Activated naive CD8-positive, alpha-beta T cell treated with anti-CD3 and anti-CD28 coated beads, Interleukin-2, amount 50 U/mL, for 24 hours (primary cell): ENCODE measurements at regions not wholly inside any gene's neighbourhood (a gene's known extent, or its start where the extent isn't known, plus 50 kb on each side); places are given as distances from the start of the nearest gene placed in this dataset.
"Not testable (repeated sequence)": the region's sequence is repeated elsewhere in the genome, so short reads cannot be mapped to it uniquely, and the experiment has no call there.

Experiments used
- ATAC-seq: fragments of 150-1000 bp; cut with Tn5 transposase; one replicate; pipeline ENCODE4 v1.10.0; 2021
- DNase-seq: peaks from one replicate; pipeline ENCODE4 v3.0.0; 2021
- H3K27ac Mint-ChIP-seq: one replicate; pipeline ENCODE4 v1.8.0; 2021; ENCODE audit warnings: mild to moderate bottlenecking, mixed read lengths
- H3K27me3 Mint-ChIP-seq: one replicate; pipeline ENCODE4 v1.8.0; 2021; ENCODE audit warnings: mixed read lengths
- H3K36me3 Mint-ChIP-seq: one replicate; pipeline ENCODE4 v1.8.0; 2021; ENCODE audit warnings: low read depth, mixed read lengths
- H3K4me1 Mint-ChIP-seq: one replicate; pipeline ENCODE4 v1.8.0; 2021; ENCODE audit warnings: mixed read lengths
- H3K4me3 Mint-ChIP-seq: one replicate; pipeline ENCODE4 v1.8.0; 2021; ENCODE audit warnings: mild to moderate bottlenecking, moderate library complexity, mixed read lengths
- H3K9me3 Mint-ChIP-seq: one replicate; pipeline ENCODE4 v1.8.0; 2021; ENCODE audit warnings: mixed read lengths

DNA sequence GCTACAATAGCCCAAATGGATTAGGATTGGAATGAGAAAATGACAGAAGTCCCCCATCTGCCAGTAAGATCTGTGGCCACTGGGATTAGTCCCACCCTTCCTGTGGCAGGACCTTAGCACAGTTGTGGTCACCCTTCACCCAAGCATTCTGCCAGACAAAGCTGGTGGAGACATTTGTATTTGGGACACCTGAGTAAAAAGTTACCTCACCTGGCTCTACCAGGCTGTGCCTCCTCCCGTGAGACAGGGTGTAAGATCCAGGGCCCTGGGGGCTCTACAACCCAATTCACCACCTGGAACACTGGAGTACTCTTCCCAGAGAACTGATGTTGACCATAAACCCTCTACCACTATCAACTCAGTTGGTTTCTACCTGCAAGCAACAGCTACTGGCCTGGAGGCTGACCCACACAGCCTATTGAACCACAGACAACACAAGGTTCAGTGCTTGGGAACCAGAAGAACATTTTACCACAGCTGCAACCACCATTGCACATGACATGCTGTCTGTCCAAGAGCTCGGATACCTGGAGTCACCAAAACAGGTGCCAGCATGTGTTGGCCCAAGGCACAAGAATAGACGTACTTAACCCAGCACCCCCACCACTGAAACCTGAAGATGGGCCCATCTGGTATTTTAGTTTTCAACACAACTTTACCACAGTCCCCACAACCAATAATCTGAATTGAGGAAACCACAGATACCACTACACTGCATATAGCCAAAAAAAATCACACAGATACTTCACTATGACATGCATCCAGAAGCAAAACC lies 1686.7 kb downstream of the SI start:
- Mint-ChIP-seq H3K4me3 (no peak overlapping the region), H3K27ac (no peak overlapping the region), H3K27me3 (no peaks in the 10 kb centered on the region), H3K9me3 (peaks cover 16% of the 10 kb centered on the region), H3K4me1 (no peaks in the 10 kb centered on the region), H3K36me3 (no peaks in the 10 kb centered on the region)
- ATAC-seq (no peak), DNase-seq (no peak)

DNA sequence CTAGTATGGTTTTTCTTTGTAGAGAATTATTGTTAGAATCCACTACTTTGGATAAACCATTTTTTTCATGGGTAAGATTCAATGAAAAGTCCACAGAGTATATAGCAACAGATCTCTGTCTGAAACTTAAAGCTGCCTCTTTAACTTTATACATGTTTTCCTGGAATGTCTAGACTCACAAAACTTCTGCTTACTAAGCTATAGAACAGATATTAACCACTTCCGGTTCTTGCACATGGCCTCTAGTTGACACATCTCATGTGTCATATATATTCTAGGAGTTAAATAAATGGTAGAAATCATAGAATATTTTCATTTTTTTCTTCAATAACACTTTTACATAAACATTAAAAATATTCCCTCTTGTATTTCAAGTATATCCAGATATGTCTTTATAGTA lies 1693.9 kb downstream of the SI start:
- ATAC-seq: no peak
- H3K9me3 Mint-ChIP-seq: no peaks in the 10 kb centered on the region

DNA sequence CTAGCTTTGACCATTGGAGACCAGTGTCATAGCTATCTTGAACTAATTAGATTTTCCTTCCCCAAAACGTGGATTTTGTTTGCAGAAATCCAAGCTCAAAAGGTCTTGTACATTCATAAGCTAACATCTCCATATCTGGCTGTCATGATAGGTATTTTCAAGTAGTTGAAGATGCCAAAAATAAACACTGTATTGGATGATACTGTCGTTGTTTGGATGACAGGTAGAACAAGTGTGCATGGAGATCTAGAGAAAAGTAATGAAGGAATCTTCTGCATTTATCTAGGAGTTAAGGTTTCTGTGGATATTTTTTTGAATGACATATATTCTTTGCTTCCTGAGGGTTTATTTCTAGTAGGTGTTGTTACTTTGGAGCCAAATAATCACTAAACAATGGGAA lies 1696.1 kb downstream of the SI start:
- no peak overlapping the region for H3K4me3 Mint-ChIP-seq
- H3K36me3 Mint-ChIP-seq: no peaks in the 10 kb centered on the region
- DNase-seq: no peak
- H3K9me3 Mint-ChIP-seq: no peaks in the 10 kb centered on the region
- H3K4me1 Mint-ChIP-seq: no peaks in the 10 kb centered on the region
- ATAC-seq: no peak
- H3K27me3 Mint-ChIP-seq: no peaks in the 10 kb centered on the region
- no peak overlapping the region for H3K27ac Mint-ChIP-seq

More for the DNA sequence above, 1693.9 kb downstream of the SI start:
- no peak for DNase-seq
- H3K36me3 Mint-ChIP-seq: no peaks in the 10 kb centered on the region
- H3K27me3 Mint-ChIP-seq: no peaks in the 10 kb centered on the region
- no peaks in the 10 kb centered on the region for H3K4me1 Mint-ChIP-seq
- no peak overlapping the region for H3K4me3 Mint-ChIP-seq
- no peak overlapping the region for H3K27ac Mint-ChIP-seq

DNA sequence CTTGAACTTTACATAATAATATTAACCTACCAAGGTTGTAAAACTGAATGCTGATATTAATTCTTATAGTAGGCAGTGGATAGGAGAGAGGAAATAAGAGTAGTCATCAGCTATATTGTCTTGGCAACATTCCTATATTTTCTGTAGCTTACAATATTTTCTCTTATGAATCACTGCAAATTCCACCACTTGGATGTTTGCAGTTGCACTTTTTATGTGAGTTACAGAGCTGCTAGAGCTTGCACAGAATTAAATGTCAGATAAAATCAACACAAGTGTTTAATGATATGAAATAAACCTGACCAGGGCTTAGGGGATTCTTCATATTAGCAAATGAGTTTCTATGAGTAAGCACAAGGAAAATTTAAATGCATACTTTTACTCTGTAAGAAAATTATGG lies 1710.1 kb downstream of the SI start:
- Mint-ChIP-seq H3K9me3 (peaks cover 15% of the 10 kb centered on the region), H3K4me3 (no peak overlapping the region), H3K27me3 (no peaks in the 10 kb centered on the region), H3K4me1 (no peaks in the 10 kb centered on the region), H3K36me3 (no peaks in the 10 kb centered on the region), H3K27ac (no peak overlapping the region)
- ATAC-seq: no peak
- DNase-seq: no peak

DNA sequence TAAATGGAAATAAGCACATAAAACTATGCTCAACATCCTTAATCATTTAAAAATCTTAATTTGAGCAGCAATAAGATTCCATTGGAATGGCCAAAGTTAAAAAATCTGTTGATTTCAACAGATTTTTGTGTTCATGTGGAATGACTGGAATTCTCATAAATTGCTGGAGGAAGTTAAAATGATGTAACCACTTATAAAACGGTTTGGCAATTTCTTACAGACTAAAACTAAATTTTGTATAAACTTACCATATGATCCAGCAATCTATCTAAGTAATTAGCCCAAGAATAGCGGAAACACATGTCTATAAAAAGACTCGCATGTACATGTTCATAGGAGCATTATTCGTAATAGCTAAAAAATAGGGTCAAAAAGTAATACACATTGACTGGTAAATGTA lies 1713.6 kb downstream of the SI start:
- peaks cover 9% of the 10 kb centered on the region for H3K9me3 Mint-ChIP-seq
- no peak for DNase-seq
- ATAC-seq: no peak
- no peaks in the 10 kb centered on the region for H3K4me1 Mint-ChIP-seq
- no peaks in the 10 kb centered on the region for H3K27me3 Mint-ChIP-seq
- no peaks in the 10 kb centered on the region for H3K36me3 Mint-ChIP-seq
- H3K4me3 Mint-ChIP-seq: no peak overlapping the region
- H3K27ac Mint-ChIP-seq: no peak overlapping the region

DNA sequence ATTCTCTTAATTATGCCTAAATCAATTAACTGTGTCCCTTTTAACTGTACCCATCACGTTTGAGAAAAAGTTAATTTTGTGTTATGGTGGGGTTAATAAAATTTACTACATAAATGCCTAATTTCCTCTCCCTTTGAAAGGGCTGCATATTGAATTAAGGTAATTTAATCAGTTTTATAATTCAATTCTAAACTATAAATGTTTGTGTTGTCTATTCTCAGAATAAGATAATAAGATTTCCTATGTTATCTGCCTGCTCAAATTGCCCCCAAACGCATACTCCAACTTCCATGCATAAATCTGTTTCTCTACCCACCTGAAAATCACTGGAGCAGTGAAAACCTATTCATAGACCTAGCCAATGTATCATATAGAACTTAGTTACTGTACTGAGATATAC lies 1716.1 kb downstream of the SI start:
- Mint-ChIP-seq H3K9me3 (peaks cover 11% of the 10 kb centered on the region), H3K27ac (no peak overlapping the region), H3K36me3 (no peaks in the 10 kb centered on the region), H3K27me3 (no peaks in the 10 kb centered on the region), H3K4me3 (no peak overlapping the region), H3K4me1 (no peaks in the 10 kb centered on the region)
- ATAC-seq (no peak), DNase-seq (no peak)

DNA sequence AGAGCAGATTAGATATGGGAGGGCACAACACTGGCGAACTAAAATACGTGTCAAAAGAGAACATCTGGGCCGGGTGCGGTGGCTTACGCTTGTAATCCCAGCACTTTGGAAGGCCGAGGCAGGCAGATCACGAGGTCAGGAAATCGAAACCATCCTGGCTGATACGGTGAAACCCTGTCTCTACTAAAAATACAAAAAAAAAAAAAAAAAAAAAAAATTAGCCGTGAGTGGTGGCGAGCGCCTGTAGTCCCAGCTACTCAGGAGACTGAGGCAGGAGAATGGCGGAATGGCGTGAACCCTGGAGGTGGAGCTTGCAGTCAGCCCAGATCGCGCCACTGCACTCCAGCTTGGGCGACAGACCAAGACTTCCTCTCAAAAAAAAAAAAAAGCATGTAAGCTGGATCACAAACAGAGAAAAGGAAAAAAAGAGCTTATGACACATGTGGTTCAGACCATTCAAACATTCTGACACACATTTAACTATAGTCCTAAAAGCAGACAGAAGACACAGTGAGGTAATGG lies 1716.9 kb downstream of the SI start:
- H3K27ac Mint-ChIP-seq, H3K36me3 Mint-ChIP-seq, ATAC-seq, H3K4me3 Mint-ChIP-seq, H3K27me3 Mint-ChIP-seq, DNase-seq, H3K4me1 Mint-ChIP-seq: not testable (repeated sequence)
- H3K9me3 Mint-ChIP-seq: peaks cover 11% of the 10 kb centered on the region

DNA sequence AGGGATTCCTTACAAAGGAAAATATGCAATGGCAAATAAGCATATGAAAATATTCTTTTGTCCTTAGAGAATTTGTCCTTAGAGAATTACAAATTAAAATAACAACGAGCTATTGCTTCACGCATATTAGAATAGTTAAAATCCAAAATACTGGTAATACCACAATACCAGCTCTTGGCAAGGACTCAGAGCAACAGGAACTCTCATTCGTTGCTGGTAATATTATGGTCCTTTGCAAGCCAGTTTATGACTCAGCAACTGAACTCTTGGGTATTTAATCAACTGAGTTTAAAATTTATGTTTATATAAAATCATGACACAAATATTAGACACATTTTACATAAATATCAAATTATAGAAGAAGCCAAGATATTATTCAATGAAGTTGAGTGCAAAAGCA lies 1730.4 kb downstream of the SI start:
- H3K4me3 Mint-ChIP-seq: no peak overlapping the region
- ATAC-seq: no peak
- H3K9me3 Mint-ChIP-seq: peaks cover 9% of the 10 kb centered on the region
- H3K4me1 Mint-ChIP-seq: no peaks in the 10 kb centered on the region
- DNase-seq: no peak
- no peak overlapping the region for H3K27ac Mint-ChIP-seq
- H3K27me3 Mint-ChIP-seq: no peaks in the 10 kb centered on the region
- no peaks in the 10 kb centered on the region for H3K36me3 Mint-ChIP-seq

DNA sequence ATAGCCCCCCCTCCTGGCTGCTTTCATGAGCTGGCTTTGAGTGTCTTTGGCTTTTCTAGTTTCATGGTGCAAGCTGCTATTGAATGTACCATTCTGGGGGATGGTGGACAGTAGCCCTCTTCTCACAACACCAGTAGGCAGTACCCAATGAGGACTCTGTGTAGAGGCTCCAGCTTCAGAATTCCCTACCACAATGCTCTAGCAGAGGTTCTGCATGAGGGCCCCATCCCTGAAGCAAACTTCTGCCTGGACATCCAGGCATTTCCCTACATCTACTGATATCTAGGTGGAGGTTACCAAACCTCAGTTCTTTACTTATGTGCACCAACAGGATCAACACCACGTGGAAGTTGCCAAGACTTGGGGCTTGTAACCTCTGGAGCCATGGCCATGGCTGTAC lies 1742.9 kb downstream of the SI start:
- Mint-ChIP-seq H3K36me3 (no peaks in the 10 kb centered on the region), H3K27me3 (no peaks in the 10 kb centered on the region), H3K4me3 (no peak overlapping the region), H3K27ac (no peak overlapping the region), H3K9me3 (peaks cover 15% of the 10 kb centered on the region), H3K4me1 (no peaks in the 10 kb centered on the region)
- DNase-seq (no peak), ATAC-seq (no peak)

DNA sequence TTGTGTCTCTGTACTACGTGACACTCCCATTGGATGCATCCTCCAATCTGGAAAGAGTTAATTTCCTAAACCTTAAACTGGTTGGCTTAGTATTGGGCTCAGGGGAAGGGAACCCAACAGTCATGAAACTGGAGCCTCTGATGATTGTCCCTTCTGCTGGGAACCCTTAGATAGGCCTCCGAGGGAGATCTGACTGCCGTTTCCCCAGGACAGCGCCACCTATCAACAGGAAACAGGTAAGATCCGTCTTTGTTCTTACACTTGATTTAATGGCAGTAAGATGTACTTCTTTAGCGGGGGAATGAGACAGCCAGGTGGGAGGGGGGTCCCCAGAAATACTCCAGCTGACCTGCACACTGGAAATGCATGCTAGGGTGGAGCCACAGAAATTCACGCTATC lies 1749.6 kb downstream of the SI start:
- ATAC-seq: no peak
- no peak overlapping the region for H3K4me3 Mint-ChIP-seq
- no peak overlapping the region for H3K27ac Mint-ChIP-seq
- H3K4me1 Mint-ChIP-seq: no peaks in the 10 kb centered on the region
- peaks cover 17% of the 10 kb centered on the region for H3K9me3 Mint-ChIP-seq
- DNase-seq: no peak
- no peaks in the 10 kb centered on the region for H3K36me3 Mint-ChIP-seq
- no peaks in the 10 kb centered on the region for H3K27me3 Mint-ChIP-seq

DNA sequence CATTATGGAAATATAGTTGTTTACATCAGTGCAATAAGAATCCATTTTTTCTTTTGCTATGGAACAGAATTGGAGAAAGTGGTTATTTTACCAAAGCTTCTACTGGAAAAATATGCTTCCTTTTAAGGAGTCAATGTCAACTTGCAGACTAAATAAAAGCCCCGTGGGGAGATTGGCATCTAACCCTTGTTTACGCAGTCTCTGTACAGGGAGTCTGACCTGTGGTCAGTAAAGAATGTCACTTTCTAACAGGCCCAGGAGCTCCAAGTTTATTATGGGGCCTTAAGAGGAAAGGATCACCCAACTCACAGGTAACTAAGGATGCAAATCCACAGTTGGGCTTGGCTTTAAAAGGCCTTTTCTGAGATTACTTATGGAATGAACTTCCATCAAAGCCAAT lies 1751.2 kb downstream of the SI start:
- H3K9me3 Mint-ChIP-seq: peaks cover 19% of the 10 kb centered on the region
- no peak overlapping the region for H3K27ac Mint-ChIP-seq
- no peaks in the 10 kb centered on the region for H3K27me3 Mint-ChIP-seq
- H3K4me1 Mint-ChIP-seq: no peaks in the 10 kb centered on the region
- H3K36me3 Mint-ChIP-seq: no peaks in the 10 kb centered on the region
- H3K4me3 Mint-ChIP-seq: no peak overlapping the region
- DNase-seq (no peak), ATAC-seq (no peak)

DNA sequence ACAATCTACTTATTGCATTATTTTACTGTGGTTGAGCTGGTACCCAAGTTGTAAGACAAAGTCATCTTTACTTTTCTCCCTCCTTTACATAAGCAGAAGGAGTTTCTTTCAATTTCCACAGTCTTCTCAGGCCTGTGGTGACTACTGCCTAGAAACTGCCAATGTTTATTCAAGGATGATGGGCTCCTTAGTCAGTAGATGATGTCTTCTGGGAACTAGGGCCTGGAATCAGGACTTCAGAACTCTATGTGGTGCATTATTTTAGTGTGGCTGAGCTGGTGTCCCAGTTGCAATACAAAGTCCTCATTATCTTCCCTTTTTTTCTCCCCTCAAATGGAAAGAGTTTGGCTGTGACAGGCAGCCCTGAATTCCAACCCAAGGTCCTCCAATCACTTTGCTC lies 1762.5 kb downstream of the SI start:
- Mint-ChIP-seq H3K4me3 (no peak overlapping the region), H3K9me3 (peaks cover 8% of the 10 kb centered on the region), H3K27ac (no peak overlapping the region), H3K36me3 (no peaks in the 10 kb centered on the region), H3K27me3 (no peaks in the 10 kb centered on the region), H3K4me1 (no peaks in the 10 kb centered on the region)
- ATAC-seq (no peak), DNase-seq (no peak)

DNA sequence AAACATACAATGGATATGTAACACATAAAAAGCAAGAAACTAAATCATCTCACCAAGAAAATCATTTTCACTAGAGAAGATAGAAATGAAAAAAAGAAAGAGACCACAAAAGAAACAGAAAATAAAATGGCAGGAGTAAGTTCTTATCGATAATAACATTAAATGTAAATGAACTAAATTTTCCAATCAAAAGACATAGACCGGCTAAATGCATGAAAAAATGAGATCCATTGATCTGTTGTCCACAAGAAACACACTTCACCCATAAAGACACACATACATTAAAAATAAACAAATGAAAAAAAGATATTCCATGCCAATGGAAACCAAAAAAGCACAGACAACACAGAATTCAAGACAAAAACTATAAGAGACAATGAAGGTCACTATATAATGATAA lies 1771.9 kb downstream of the SI start:
- Mint-ChIP-seq H3K4me1 (no peaks in the 10 kb centered on the region), H3K36me3 (no peaks in the 10 kb centered on the region), H3K9me3 (peaks cover 41% of the 10 kb centered on the region), H3K27me3 (no peaks in the 10 kb centered on the region), H3K27ac (no peak overlapping the region), H3K4me3 (no peak overlapping the region)
- DNase-seq (no peak), ATAC-seq (no peak)

DNA sequence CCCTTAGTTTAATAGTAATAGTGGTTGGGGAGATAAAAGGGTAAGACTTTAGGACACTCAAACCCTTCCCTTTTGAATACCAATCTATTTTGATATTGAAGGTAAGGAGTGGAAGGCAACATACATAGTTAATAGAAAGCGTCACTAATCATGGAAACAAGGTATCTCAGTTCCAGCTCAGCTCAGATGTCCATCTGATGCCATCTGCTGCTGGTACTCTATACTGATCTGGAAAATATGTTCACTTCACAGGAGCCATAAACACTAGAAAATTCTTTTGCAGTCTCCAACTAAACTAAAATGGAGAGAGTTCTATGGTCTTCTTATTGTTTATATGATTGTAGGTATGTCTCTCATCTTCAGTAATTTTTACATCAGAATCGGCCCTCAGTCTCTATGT lies 1777.1 kb downstream of the OTOL1 start:
- Mint-ChIP-seq H3K4me3 (no peak overlapping the region), H3K27me3 (no peaks in the 10 kb centered on the region), H3K9me3 (peaks cover 12% of the 10 kb centered on the region), H3K4me1 (no peaks in the 10 kb centered on the region), H3K27ac (no peak overlapping the region), H3K36me3 (no peaks in the 10 kb centered on the region)
- ATAC-seq (no peak), DNase-seq (no peak)

DNA sequence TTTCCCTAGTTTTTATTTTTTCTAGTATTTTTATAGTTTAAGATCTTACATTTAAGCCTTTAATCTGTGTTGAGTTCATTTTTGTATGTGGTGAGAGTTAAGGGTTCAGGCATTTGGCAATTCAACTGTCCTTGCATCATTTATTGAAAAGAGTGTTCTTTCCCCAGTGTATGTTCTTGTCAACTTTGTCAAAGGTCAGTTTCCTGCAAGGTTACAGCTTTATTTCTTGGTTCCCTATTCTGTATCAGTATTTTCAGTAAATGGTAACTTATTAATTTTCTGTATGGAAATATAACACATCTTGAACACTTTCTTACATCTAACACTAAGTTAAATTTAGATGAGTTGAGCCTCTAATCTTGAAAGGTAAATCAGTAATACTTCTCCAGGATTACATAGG lies 1770.1 kb downstream of the OTOL1 start:
- DNase-seq: no peak
- no peak for ATAC-seq
- H3K4me3 Mint-ChIP-seq: no peak overlapping the region
- peaks cover 25% of the 10 kb centered on the region for H3K9me3 Mint-ChIP-seq
- H3K36me3 Mint-ChIP-seq: no peaks in the 10 kb centered on the region
- no peaks in the 10 kb centered on the region for H3K27me3 Mint-ChIP-seq
- H3K27ac Mint-ChIP-seq: no peak overlapping the region
- no peaks in the 10 kb centered on the region for H3K4me1 Mint-ChIP-seq

DNA sequence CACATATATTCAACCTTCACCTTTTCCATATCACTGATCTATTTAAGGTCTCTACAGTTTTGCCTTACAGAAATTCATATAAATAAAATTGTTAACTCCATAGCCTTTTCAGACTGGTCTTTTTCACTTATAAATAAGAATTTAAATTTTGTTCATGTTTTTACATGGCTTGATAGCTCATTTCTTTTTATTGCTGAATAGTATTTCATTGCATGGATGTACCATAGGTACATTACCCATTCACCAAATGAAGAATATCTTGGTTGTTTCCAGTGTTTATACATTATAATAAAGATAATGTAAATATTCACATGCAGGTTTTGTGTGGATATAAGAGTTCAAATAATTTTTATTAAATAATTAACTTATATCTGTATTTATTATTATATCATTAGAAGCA lies 1765.0 kb downstream of the OTOL1 start:
- Mint-ChIP-seq H3K9me3 (peaks cover 14% of the 10 kb centered on the region), H3K4me3 (no peak overlapping the region), H3K4me1 (no peaks in the 10 kb centered on the region), H3K27me3 (no peaks in the 10 kb centered on the region), H3K36me3 (no peaks in the 10 kb centered on the region), H3K27ac (no peak overlapping the region)
- DNase-seq (no peak), ATAC-seq (no peak)
